ENCODE measurements at regions not wholly inside any gene's neighbourhood (a gene's known extent, or its start where the extent isn't known, plus 50 kb on each side); places are given as distances from the start of the nearest gene placed in this dataset.

DNA sequence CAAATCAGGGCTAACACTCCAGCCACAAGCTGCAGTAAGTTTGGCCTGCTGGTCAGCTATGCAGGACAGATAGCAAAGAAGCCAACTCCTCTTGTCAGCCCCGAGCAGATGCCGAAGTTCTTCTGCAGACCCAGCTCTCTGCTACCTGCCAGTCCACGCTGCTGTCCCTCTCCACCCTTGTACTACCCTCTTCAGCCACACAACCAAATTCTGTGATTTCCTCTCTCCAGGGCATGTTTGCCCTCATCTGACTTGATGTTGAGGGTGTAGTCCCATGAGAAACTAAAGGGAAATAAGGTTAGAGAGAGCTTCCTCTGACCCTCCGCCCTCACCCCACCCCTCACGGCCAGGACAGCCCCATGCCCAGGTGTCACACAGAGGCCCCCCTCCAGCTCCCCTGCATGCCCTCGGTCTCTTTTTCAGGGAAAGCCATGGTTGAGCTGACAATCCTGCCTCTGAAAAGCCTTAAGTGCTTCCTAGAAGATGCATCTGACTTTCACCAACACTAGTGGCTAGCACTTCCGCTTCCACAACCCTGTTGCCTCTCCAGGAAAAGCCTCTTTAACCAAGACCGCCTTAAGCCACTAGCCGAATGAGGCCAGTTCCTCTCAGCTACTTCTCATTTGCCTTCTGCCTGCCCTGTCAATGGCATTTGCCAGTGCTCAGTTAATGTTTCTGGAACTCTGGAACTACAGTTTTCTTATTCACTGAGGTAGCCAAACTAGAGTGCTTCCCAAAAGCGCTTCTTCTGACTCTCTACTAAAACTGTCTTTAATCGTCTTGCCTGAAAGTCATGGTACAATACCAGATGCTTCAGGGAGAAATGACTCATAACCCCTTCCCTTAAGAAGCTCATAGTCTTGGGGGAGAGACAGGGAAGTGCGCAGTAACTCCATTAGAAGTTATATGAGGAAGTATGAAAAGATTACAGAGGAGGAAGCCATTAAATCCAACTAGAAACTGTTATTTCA lies 300.4 kb upstream of the STT3B start:
- H3K4me3 ChIP-seq (ENCODE audit: low read depth, low read length): no peak overlapping the region
- TF ChIP-seq, protein P1, sequence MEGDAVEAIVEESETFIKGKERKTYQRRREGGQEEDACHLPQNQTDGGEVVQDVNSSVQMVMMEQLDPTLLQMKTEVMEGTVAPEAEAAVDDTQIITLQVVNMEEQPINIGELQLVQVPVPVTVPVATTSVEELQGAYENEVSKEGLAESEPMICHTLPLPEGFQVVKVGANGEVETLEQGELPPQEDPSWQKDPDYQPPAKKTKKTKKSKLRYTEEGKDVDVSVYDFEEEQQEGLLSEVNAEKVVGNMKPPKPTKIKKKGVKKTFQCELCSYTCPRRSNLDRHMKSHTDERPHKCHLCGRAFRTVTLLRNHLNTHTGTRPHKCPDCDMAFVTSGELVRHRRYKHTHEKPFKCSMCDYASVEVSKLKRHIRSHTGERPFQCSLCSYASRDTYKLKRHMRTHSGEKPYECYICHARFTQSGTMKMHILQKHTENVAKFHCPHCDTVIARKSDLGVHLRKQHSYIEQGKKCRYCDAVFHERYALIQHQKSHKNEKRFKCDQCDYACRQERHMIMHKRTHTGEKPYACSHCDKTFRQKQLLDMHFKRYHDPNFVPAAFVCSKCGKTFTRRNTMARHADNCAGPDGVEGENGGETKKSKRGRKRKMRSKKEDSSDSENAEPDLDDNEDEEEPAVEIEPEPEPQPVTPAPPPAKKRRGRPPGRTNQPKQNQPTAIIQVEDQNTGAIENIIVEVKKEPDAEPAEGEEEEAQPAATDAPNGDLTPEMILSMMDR (IDR thresholded peaks at IDR 0.05; ENCODE audit: control insufficient read depth, extremely low read depth, insufficient read depth): no peak
- no peak for DNase-seq (ENCODE audit: low read depth)

DNA sequence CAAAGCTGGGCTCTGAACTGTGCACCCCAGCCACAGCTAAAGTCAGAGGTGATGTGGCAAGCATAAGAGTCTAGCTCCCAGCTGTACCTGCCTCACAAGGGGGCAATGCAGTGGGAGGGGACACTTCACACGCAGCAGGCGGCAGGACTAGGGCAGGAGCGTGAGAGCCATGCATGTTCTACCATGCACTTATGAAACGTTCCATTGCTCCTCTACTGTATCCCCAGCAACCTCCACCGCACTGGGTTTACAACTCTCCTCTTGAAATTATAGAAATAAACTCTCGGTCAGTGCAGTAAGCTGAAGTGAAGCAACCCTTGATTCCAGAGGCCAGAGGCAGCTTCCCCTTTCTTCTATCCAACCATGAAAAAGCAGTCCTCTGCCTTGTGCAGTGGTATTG lies 298.6 kb upstream of the STT3B start:
- TF ChIP-seq, protein P1 (IDR thresholded peaks at IDR 0.05; ENCODE audit: control insufficient read depth, extremely low read depth, insufficient read depth): no peak
- H3K4me3 ChIP-seq (ENCODE audit: low read depth, low read length): no peak overlapping the region
- no peak for DNase-seq (ENCODE audit: low read depth)

DNA sequence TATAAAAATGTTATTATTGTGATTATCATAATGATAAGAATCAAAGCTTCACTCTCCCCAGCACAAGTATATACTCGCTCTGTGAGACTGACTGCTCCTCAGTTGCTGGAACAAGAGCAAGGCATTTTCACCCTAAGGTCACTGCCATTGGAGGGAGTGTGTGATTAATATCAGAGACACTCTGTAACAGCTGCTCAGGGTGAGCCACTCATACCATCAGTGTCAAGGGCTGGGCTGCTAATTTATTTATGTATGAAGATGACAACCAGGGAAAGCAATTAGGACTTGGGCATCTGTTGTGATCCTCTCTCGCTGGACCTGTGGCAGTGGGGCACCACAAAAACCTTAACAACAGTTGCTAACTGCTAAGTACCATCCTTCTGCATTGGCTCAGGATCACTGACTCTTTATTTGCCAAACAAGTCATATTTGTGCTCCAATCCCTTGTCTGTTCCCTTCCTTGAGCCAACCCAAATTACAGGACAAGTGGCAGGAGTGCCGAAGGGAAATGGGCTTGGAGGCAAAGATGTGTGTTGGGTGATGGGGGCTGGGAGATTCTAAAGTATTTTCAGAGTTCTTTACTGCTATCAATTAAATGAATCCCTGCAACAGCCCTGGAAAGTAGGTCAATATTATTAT lies 297.5 kb upstream of the STT3B start:
- no peak overlapping the region for H3K4me3 ChIP-seq (ENCODE audit: low read depth, low read length)
- no peak for DNase-seq (ENCODE audit: low read depth)
- TF ChIP-seq, protein P1 (IDR thresholded peaks at IDR 0.05; ENCODE audit: control insufficient read depth, extremely low read depth, insufficient read depth): no peak

DNA sequence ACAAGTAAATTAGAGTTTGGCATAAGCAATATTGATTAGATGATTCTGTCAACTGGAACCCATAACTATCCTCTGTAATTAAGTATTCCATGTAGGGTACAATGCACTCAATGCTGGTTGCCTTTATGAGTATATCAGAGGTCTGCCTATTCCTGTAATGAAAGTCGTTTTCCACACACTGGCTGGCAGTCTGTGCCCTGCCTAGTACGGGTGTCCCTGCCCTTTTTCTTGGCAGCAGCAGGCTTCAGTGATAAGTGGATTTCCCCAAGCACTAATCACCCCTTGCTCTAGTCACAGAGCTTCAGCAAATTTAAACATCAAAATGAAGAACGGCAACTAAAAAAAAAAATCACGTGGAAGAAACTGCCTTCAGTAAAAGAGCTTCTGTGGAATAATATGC lies 294.8 kb upstream of the STT3B start:
- no peak for DNase-seq (ENCODE audit: low read depth)
- no peak overlapping the region for H3K4me3 ChIP-seq (ENCODE audit: low read depth, low read length)
- TF ChIP-seq, protein P1 (IDR thresholded peaks at IDR 0.05; ENCODE audit: control insufficient read depth, extremely low read depth, insufficient read depth): no peak

DNA sequence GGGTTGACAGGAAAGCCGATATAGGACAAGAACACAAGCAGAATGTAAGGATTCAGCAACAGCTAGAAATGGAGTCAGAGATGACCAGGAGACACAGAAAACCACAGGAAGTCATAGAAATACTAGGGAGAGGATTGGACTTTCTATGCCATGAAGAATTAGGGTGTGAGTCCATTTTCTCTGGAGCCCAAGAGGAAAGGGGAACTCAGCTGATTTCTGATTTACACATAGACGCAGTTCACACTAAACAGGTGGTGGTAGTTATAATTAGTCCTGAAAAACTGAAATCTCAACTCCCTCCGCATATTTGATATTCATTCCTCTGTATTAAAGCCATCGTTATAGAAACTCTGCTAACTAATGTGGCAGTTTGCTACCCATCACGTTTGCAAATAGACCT lies 292.7 kb upstream of the STT3B start:
- DNase-seq (ENCODE audit: low read depth): no peak
- no peak overlapping the region for H3K4me3 ChIP-seq (ENCODE audit: low read depth, low read length)
- TF ChIP-seq, protein P1 (IDR thresholded peaks at IDR 0.05; ENCODE audit: control insufficient read depth, extremely low read depth, insufficient read depth): no peak

DNA sequence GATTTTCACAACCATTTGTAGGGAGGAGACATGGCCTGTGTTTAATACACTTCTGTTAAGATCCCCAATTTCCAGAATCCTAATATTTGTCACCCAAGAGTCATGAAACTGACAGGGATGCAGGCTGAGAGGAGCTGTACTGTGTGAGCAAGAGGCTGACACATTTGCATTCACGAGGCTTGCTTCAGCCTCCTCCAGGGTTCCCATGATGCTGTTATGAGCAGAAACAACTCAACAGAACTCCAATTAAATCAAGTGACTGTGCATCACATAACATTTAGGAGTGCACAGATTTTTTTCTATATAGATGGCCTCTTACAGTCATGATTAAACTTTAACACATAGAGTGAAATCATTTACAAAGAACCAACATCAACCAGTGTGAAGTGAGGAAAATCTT lies 292.3 kb upstream of the STT3B start:
- DNase-seq (ENCODE audit: low read depth): no peak
- H3K4me3 ChIP-seq (ENCODE audit: low read depth, low read length): no peak overlapping the region
- TF ChIP-seq, protein P1 (IDR thresholded peaks at IDR 0.05; ENCODE audit: control insufficient read depth, extremely low read depth, insufficient read depth): no peak

Data from LNCaP clone FGC (cell line).